Lower leg skin (tissue), 3 donors: ENCODE measurements at regions not wholly inside any gene's neighbourhood (a gene's known extent, or its start where the extent isn't known, plus 50 kb on each side); places are given as distances from the start of the nearest gene placed in this dataset.

ENCODE experiments used
- POLR2A ChIP-seq, 2 donors: fragments of 450-650 bp; IDR thresholded peaks; one replicate each; pipeline ENCODE4 v1.6.1; 2016 to 2017; ENCODE audit warnings: antibody characterized with exemption in 2 of 2, mild to moderate bottlenecking in 1 of 2, moderate library complexity in 1 of 2
- TF ChIP-seq, protein P1 (sequence below), 3 donors: fragments of 450-650 bp; IDR thresholded peaks; one replicate each; pipeline ENCODE4 v1.5.1; 2016; ENCODE audit warnings: antibody characterized with exemption in 3 of 3, mild to moderate bottlenecking in 3 of 3, moderate library complexity in 2 of 3

DNA sequence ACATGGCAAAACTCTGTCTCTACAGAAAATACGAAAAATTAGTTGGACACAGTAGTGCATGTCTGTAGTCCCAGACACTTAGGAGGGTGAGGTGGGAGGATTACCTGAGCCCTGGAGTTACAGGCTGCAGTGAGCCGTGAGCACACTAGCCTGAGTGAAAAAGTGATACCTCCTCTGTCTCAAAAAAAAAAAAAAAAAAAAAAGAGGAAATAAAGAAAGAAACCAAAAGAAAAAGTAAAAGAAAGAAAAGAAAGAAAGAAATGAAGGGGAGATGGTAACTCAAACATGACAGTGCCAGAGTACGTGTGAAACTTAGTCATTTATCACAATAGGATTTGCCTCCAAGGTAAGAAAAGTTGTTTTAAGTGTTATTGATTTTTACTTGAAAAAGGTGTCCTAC is 407.0 kb upstream of the MGAT4C start:
- TF ChIP-seq, protein P1, sequence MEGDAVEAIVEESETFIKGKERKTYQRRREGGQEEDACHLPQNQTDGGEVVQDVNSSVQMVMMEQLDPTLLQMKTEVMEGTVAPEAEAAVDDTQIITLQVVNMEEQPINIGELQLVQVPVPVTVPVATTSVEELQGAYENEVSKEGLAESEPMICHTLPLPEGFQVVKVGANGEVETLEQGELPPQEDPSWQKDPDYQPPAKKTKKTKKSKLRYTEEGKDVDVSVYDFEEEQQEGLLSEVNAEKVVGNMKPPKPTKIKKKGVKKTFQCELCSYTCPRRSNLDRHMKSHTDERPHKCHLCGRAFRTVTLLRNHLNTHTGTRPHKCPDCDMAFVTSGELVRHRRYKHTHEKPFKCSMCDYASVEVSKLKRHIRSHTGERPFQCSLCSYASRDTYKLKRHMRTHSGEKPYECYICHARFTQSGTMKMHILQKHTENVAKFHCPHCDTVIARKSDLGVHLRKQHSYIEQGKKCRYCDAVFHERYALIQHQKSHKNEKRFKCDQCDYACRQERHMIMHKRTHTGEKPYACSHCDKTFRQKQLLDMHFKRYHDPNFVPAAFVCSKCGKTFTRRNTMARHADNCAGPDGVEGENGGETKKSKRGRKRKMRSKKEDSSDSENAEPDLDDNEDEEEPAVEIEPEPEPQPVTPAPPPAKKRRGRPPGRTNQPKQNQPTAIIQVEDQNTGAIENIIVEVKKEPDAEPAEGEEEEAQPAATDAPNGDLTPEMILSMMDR (IDR thresholded peaks at IDR 0.05), result no peak
- no peak for TF ChIP-seq POLR2A (IDR thresholded peaks at IDR 0.05)
